GM19035 (cell line): ENCODE measurements at regions not wholly inside any gene's neighbourhood (a gene's known extent, or its start where the extent isn't known, plus 50 kb on each side); places are given as distances from the start of the nearest gene placed in this dataset.
"Not testable (repeated sequence)": the region's sequence is repeated elsewhere in the genome, so short reads cannot be mapped to it uniquely, and the experiment has no call there.

Experiments used
- ATAC-seq: cut with Tn5 transposase; IDR thresholded peaks from one replicate; pipeline ENCODE4 v1.9.1; 2021; ENCODE audit not compliant: unreplicated experiment

DNA sequence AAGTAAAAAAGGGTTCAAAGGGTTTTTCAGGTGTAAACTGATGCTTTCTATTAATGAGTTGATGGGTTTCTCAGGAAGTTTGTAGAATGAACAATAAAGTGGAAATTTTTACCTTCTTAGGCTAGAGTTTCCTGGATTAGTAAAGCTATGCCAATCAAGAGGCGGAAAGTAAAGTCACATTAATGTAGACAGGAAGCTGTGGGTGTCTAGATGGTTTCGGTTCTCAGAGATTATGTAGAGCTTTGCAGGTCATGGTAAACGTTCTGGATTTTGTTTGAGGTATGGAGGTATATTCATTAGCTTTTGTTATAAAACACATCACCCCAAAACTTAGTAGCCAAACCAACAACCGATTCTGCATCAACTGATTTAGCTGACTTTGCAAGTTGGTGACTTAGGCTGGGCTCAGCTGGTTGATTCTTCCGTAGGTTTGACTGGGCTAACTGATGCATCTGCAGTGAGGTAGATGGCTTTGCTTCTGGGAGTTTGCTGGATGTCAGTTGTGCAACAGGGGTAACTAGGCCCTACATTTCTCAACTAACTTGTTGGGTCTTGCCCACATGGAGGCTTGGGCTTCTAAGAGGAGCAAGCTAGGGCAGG, 273.8 kb downstream of the MSX2 start:
- ATAC-seq = no peak

DNA sequence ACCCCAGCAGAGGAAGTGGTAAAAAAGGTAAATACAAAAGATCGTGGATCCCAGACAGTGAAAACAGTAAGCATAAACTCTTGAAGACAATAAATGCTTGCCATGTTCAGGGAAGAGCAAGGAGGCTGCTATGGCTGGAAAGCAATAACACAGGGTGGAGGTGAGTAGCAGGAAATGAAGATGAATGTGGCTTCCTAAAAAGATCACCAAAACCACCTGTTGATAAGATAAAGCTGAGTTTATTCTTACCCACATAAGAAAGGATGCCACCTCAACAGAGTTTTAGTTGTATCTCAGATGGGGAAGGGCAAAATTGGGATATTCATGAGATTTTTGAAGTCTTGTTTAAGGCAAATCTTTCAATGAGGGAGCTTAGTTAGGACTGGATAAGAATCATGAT, 273.3 kb downstream of the MSX2 start:
- no peak for ATAC-seq

DNA sequence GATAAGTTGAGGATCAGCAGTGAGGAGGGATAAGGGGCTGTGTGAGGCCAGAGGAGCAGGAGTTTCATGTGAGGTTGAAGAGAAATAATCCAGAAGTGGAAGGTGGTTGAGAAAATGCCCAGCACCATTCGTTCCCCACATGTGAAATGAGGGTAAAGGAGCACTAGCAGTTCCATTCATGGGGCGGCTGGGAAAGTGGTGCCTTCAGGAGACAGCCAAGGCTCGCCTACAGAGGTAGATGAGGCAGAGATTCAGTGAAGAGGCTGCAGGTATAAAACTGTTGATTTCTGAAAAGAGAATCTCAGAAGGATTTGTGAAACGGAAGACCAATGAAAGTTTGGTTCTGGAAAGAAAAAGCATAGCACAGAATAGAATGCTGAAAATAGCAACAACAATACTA, 272.6 kb downstream of the MSX2 start:
- no peak for ATAC-seq

DNA sequence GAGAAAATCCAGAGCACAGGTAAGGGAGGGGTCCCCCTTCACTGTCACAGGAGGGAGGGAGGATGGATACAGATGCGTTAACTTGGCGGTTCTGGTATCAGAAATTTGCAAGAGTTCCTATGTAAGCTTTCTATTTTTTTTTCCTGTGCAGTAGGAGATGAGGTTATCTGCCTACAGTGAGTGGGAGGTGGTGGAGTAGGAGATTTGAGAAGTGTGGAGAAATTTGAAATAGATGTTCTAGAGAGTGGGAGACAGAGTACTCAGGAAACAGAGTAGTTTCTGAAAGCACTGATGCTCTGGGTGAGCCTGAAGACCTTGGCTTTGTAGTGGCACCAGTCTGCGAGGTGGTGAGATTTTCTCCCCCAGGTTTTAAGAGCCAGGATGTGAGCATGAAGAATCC, 271.4 kb downstream of the MSX2 start:
- no peak for ATAC-seq

DNA sequence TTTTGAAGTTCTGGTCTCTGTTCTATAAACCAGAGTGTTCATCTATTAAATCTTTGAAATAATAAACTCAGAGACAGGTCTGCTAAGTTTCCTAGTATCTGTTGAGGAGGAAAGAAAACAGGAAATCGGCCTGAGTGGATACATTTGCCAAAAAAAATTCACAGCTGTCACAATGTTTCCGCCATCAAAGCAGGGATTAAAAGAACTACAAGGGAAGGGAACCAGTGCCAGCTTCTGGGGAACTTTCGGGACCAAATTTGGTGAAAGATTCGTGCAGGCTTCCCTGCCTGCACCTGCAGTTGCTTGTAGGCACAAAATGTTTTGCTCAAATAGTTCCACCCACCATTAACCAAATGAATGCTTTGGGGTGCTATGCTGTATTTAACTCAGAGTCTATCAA, 267.5 kb downstream of the MSX2 start:
- no peak for ATAC-seq

DNA sequence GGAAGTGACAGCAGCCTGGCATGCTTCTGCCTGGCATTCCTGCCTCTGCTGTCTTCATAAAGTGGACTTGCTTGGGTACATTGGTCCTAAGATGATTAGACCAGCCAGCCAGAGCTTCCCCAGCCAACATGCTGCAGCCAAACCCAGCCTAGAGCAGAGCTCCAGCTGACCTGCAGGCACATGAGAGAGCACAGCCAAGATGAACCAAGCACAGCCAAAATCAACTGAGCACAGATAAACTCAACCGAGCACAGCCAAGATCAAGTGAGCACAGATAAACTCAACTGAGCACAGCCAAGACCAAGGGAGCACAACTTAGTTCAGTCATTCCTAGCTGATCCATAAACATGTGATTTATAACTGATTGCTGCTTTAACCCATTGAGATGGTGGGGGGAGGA, 266.5 kb downstream of the MSX2 start:
- ATAC-seq = no peak

DNA sequence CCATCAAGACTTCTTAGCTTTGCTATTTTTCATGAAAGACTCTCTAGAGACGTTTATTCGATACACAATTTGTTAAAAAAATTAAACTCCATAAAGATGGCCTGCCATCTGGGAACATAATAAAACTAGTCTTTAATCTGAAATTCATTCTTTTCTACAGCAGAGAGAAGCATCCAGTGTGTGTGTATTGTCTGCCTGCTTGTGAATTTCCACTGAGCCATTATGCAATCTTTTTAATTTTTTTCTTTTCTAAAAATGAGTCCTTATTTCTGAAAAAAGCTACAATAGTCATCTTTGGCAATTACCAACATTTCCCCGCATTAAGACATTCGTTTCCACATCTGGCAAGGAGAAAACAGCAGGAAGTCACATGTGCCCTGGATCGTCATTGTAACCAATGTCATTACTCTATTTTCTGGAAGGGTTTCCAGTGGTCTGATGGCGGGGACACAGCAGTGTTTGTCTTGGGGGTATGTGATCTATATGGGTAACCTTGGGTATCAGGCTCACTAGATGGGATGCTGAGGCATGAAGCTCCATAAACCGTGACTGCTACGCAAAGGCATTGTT, 263.1 kb downstream of the MSX2 start:
- ATAC-seq = no peak

DNA sequence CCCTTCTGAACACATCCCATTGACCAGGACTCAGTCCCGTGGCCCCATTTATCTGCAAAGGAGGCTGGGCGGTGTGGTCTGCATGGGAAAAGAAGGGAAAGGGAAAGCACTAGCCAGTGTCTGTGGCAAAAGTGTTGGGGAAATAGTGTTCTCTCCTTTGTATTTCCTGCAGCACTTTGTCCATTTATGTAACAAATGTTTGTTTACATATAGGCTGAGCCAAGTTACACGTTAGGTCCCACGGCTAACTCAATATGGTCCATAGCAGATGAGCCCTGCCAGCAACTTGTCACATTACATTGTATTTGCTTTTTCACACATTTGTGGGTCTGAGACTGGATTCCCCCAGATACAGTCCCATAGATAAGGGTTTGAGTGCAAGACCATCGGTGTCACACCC, 260.5 kb downstream of the MSX2 start:
- no peak for ATAC-seq

DNA sequence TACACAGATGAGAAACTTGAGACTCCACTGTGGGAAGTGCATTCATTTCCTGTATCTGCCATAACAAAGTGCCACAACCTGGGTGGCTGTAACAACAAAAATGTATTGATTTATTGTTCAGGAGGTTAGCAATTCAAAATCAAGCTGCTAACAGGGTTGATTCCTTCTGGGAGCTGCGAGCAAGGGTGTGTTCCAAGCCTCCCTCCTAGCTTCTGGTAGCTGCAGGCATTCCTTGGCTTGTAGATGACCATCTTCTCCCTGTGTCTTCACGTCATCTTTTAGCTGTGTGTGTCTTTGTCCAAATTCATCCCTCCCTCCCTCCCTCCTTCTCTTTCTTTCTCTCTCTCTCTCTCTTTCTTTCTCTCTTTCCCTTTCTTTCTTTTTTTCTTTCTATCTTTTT, 258.1 kb downstream of the MSX2 start:
- ATAC-seq = no peak

DNA sequence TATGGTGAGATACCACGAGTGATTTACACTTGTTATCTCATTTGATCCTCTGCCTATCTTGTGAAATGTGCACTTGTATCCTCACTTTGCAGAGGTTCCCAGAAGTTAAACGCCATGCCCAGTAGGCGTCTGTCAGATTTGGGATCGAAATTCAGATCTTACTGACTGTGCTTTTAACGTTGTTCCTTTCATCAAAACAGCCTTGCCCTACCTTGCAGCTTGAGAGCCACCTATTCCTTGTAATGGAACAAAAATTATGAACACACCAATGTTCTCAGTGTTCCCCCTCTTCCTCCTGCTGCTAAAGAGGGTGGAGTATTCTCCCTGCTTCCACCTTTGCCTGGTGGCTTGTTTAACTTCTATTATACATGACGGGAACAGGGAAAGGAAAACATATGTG, 257.0 kb downstream of the MSX2 start:
- no peak for ATAC-seq

DNA sequence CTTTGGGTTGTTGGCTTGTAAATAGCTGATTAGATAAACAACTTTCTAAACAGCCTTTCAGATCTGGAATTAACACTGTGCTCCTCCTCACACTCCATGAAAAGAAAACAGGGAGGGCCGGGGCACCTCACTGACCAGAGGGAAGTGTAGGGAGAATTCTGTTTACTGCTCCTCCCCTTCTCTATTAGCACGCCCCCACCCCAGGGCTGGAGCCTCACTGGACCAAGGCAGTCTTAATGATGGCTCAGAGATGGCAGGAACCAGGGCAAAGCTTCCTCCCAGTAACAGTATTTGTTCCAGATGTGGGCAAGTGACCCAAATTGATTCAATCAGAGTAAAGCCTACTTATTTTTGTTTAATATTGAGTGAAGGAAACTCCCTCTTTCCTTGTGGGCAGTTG, 256.6 kb downstream of the MSX2 start:
- ATAC-seq = no peak

DNA sequence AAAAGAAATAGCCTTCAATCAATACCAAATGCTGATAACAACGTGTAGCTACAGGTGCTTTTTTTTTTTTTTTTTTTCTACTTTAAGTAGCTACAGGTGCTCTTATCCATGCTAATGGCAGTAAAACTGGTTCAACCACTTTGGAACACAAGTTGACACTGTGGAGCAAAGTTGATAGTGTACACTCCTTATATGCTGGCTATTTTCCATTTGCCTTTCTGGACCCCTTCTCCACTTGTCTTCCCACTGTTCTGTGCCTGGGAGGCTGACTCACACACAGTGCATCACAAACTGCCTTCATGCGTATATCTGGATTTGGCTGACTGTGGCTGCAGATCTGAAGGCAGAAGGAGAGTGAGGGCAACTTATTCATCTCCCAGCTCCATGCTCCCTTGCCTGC, 247.9 kb downstream of the MSX2 start:
- ATAC-seq = no peak

DNA sequence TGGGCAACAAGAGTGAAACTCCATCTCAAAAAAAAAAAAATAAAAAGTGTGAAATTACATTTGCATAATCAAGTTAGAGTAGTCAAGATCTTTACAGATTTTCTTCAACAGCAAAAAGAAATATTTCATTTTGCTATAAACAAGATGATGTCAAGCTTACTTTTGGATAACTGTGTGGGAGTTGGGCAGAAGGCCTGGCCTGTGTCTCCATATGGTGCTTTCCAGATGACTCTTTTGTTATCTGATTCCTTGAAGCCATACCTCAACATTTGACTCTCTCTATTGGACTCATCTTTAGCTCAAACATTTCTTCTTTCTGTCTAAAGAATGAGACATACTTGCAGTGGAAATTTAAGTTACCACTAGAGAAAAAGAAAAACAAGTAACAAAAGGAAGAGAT, 246.8 kb downstream of the MSX2 start:
- ATAC-seq = no peak

DNA sequence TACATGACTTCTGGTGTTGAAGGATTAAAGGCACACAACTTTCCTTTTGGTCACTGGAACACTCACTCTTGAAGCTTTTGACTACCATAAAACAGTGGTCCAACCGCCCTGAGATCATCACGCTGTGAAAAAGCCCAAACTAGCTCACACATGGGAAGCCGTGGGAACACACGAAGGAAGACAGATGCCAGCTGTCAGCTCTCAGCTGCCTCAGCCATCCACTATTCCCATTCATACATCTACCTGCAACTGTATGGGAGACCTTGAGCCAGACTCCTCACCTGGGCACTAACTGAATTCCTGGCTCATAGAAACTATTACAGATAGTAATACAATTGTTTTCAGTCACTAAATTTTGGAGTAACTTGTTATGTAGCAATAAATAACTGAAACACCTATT, 246.1 kb downstream of the MSX2 start:
- ATAC-seq = no peak

DNA sequence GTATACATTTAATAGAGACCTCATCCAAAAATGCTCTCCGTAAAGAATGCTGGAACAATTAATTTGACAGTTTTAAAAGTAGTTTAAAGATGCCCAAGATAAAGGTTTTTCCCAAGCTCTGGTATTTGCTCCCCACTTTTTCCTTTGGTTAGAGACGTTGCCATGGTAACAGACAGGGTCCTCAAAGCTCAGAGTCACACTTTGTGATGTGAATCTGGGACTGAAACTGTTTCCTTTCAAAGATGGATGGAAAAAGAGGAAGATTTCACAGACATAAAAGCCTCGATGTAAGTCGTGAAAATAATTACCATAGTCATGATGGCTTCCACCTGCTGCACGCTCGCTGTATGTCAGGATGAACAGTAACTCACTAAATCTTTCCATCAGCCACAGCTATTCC, 229.5 kb downstream of the MSX2 start:
- ATAC-seq = no peak

DNA sequence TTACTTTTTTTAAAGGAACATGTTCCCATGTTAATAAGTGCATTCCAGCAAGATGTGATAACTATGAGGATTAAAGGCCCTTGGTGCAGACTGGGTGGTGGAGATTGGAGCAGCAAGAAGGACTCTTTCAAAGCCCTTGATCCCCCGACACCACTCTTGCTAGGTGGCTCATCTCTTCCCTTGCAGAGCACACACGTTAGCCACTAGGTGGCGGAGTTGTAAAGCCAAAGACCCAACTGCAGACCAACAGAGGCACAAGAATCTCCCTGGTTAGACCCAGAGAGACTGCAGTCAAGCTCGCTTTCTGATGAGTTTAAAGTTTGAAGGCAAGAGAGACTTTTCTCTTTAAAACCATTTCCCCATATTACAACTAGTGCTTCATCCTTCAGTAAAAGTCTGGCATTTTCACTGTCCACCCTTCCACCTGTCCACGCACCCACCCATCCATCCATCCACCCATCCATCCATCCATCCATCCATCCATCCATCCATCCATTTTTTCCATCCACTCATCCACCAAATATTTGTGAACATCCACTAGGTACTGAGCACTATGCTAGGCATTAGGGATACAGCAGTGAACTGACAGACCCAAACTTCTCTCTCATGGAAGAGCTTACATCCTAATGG, 226.9 kb downstream of the MSX2 start:
- ATAC-seq = peak; percentile 75

DNA sequence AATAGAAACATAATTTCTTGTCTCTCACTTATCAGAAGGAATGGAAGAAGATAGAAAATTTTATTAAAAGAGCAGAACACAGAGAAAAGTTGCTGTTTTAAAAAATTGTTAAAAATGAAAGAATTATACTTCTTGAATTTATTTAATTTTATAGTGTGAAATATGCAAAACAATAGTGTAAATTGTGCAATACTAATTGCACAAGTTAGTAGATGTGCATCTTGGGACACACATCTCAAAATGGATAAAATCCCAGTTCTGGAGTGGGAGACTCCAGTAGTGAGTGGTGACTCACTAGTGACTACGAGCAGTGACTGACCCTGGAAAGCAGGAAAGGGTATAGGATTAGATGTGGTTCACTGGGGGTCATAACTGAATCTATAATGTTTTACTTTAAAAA, 223.2 kb downstream of the MSX2 start:
- ATAC-seq = no peak

DNA sequence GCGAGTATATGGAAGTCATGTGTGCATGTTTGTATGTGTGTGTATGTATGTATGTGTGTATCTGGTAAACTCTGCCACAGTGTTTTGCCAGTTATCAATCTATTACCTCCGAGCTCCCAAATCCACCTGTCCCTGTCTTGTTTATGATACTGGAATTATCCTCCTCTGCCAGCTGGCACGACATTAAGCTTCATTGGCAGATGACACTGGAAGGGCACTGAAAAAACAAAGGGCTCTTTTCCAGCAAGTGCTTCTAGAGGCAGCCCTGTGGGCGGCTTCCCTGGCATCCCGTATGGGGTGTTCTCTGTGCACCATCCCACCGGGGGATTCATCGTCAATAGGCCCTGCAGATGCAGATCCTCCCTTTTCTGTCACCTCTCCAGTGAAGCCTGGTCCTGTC, 221.5 kb downstream of the MSX2 start:
- ATAC-seq = no peak

DNA sequence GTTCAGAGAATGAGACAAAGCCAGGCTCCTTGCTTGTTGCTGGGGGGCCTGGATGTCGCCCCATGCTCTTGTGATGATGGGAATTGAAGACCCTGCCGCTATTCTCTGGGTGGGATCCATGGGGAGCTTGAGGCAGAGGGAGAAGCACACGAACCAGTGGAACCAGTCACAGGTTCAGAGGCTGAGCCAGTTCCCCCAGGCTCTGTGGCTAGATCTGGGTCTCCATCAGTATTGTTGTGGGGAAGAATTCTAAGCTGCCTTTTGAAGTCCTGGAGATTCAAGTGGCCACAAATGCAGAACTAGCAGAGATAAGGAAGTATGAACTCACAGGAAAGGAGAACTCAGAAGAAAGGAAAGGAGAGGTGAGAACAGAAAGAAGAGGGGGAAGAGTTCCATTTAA, 219.4 kb downstream of the MSX2 start:
- ATAC-seq = no peak

DNA sequence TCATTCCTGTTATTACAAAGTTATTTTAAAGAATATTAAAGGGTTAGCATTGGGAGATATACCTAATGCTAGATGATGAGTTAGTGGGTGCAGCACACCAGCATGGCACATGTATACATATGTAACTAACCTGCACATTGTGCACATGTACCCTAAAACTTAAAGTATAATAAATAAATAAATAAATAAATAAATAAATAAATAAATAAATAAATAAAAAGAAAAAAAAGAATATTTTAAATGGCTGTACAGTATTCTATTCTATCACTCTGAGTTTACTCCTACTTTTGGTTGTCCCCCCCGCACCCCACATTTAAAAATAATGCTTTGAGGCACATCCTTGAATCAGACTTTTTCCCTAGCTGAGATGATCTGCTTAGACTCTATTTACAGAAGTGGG, 218.6 kb downstream of the MSX2 start:
- ATAC-seq = not testable (repeated sequence)

DNA sequence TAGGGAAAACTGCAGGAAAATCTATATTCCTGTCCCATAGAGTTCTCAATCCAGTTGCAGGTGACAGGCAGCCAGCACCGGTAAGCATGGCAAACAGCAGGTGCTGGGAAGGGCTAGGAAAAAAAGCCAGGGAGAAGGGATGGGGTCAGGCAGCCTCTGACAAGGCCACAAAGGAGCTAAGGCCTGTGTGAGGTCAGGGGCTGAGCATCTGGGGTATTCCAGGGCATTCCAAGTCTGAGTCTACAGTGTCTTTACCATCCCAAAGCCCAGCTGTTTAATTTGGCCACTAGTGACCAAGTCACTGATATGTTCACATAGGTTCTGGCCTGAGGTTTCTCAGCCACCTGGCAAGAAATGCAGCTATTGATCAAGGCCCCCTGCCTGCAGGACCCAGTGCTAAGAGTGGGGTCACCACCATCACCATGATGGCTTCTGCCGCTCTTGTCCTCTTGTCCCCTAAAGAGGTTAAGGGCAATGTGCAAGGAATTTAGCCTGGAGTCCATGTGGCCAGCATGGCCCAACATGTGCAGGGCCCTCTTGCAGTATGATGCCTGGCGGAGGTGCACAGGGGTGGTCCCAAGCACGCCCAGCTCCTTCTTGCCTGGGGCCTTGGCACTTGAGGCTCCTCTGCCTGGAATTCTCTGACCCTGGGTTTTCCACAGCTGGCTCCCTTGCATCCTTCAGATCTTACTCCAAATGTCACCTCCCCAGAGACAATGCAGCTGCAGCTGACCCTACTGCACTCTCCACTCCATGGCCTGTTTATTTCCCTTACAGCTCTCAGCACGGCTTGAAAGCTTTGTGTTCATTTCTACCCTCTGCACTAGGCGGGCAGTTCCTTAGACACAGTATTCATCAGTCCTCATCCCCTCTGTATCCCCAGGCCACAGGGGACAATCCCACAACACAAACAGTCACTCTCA, 213.1 kb downstream of the MSX2 start:
- ATAC-seq = no peak
